ENCODE measurements at regions not wholly inside any gene's neighbourhood (a gene's known extent, or its start where the extent isn't known, plus 50 kb on each side); places are given as distances from the start of the nearest gene placed in this dataset.

DNA sequence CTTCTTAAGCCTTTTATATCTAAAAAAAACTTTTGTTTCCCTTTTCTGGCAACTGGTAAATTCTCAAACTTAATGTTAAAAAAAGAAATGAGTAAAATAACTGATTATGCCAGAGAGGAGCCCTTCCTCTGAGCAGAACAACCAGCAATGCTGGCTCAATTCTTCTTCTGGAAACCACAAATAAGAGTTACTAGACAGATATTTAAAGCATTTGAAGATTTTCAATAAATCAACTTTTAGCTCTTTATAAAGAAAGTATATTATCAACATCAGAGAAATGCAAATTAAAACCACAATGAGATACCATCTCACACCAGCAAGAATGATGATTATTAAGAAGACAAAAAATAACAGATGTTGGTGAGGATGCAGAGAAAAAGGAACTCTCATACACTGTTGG is 61.1 kb upstream of the TCF21 start:
- no TSS peak for BruUV-seq (replicated peaks)
- CTCF ChIA-PET = no interaction called here

DNA sequence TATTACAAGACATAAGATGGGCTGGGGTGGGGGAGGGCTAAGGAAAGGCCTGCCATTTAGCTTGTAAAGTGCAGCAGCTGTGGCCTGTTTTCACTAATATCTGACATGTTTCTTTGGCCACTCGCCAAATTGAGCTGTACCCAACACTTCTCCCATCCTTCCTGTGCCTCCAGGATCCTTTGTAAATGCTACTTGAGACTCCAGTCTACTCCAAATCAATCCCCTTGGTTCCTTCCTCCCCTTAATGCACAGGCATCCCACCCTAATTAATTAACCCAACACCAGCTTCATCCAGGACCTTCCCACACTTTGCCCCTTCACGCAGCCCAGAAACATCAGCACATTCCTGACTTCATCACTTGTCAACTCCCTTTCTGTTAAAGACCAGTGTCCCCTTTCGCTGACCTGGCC is 55.0 kb upstream of the TCF21 start:
- no peak overlapping the region for H3K4me3 ChIP-seq (ENCODE audit: low read depth, low read length, poor library complexity, severe bottlenecking)
- intact Hi-C loops (cut with micrococcal nuclease; ENCODE audit: unreplicated experiment) = no loop called here
- peaks cover 51% of the 10 kb centered on the region for H3K27me3 ChIP-seq (replicated peaks; ENCODE audit: insufficient read depth, low read depth, low read length, poor library complexity)
- BruUV-seq (replicated peaks) = no TSS peak
- no peaks in the 10 kb centered on the region for H3K36me3 ChIP-seq (ENCODE audit: insufficient read depth, low read length, poor library complexity, severe bottlenecking)
- no peaks in the 10 kb centered on the region for H3K9me3 ChIP-seq (ENCODE audit: low read depth, low read length, poor library complexity, severe bottlenecking)
- POLR2A ChIA-PET (ENCODE audit: low non-redundant PET) = no interaction called here
- DNase-seq (ENCODE audit: low spot score) = peak; percentile 46
- CTCF ChIA-PET = no interaction called here
- H3K4me1 ChIP-seq (ENCODE audit: insufficient read depth, low read length, poor library complexity, severe bottlenecking) = no peaks in the 10 kb centered on the region
- no peak for TF ChIP-seq EZH2 (IDR thresholded peaks at IDR 0.05; ENCODE audit: borderline replicate concordance, low read depth, low read length, poor library complexity, severe bottlenecking)
- TF ChIP-seq, protein P1, sequence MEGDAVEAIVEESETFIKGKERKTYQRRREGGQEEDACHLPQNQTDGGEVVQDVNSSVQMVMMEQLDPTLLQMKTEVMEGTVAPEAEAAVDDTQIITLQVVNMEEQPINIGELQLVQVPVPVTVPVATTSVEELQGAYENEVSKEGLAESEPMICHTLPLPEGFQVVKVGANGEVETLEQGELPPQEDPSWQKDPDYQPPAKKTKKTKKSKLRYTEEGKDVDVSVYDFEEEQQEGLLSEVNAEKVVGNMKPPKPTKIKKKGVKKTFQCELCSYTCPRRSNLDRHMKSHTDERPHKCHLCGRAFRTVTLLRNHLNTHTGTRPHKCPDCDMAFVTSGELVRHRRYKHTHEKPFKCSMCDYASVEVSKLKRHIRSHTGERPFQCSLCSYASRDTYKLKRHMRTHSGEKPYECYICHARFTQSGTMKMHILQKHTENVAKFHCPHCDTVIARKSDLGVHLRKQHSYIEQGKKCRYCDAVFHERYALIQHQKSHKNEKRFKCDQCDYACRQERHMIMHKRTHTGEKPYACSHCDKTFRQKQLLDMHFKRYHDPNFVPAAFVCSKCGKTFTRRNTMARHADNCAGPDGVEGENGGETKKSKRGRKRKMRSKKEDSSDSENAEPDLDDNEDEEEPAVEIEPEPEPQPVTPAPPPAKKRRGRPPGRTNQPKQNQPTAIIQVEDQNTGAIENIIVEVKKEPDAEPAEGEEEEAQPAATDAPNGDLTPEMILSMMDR (conservative IDR thresholded peaks at IDR 0.05; ENCODE audit: low read depth, low read length) = no peak
- H3K27ac ChIP-seq (ENCODE audit: low read depth, low read length, poor library complexity, severe bottlenecking) = no peak overlapping the region

More for the DNA sequence above, 61.1 kb upstream of the TCF21 start:
- Histone ChIP-seq H3K4me3 (ENCODE audit: low read depth, low read length, poor library complexity, severe bottlenecking) (no peak overlapping the region), H3K27ac (ENCODE audit: low read depth, low read length, poor library complexity, severe bottlenecking) (no peak overlapping the region), H3K27me3 (replicated peaks; ENCODE audit: insufficient read depth, low read depth, low read length, poor library complexity) (peaks cover 58% of the 10 kb centered on the region), H3K4me1 (ENCODE audit: insufficient read depth, low read length, poor library complexity, severe bottlenecking) (no peaks in the 10 kb centered on the region), H3K36me3 (ENCODE audit: insufficient read depth, low read length, poor library complexity, severe bottlenecking) (no peaks in the 10 kb centered on the region), H3K9me3 (ENCODE audit: low read depth, low read length, poor library complexity, severe bottlenecking) (no peaks in the 10 kb centered on the region)
- TF ChIP-seq, protein P1 (conservative IDR thresholded peaks at IDR 0.05; ENCODE audit: low read depth, low read length) = no peak
- TF ChIP-seq EZH2 (IDR thresholded peaks at IDR 0.05; ENCODE audit: borderline replicate concordance, low read depth, low read length, poor library complexity, severe bottlenecking) = no peak
- POLR2A ChIA-PET (ENCODE audit: low non-redundant PET) = no interaction called here
- no peak for DNase-seq (ENCODE audit: low spot score)
- intact Hi-C loops (cut with micrococcal nuclease; ENCODE audit: unreplicated experiment) = no loop called here

DNA sequence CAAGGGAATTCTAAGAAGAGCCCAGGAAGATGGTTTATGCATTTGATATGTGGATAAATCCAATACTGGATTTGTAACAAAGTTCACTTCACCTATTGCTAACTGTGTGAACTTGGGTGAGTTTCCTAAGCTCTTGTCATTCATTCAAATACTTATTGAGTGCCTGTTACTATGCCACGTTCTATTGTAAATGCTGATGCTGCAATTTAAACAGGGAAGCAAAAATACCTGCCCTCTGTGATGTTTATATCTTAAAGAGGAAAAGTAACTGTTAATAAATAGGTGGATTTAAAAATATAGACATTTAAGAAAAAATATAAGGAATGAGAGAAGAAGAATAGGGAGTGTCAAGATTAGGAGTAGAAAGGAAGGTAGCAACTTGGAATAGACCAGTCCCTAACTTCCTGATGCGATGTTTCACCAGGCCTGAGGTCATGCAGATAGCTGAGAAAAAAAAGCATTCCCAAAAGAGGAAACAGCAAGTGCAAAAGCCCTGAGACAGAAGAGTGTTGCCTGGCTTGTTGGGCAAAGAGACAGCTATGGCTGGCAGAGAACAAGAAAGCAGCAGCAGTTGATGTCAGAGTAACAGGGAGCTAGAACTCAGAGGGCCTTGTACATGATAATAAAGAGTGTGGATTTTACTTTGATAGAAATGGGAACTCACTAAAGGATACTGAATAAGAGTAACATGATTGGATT is 54.3 kb upstream of the TCF21 start:
- H3K27ac ChIP-seq (ENCODE audit: low read depth, low read length, poor library complexity, severe bottlenecking) = no peak overlapping the region
- ChIA-PET CTCF (interaction anchor here (0.6 kb wide), 1 partner anchor 119 kb away, joined by 3 read pairs; no protein-coding TSS in a partner anchor), POLR2A (ENCODE audit: low non-redundant PET) (no interaction called here)
- H3K36me3 ChIP-seq (ENCODE audit: insufficient read depth, low read length, poor library complexity, severe bottlenecking) = no peaks in the 10 kb centered on the region
- BruUV-seq (replicated peaks) = no TSS peak
- H3K9me3 ChIP-seq (ENCODE audit: low read depth, low read length, poor library complexity, severe bottlenecking) = no peaks in the 10 kb centered on the region
- no peaks in the 10 kb centered on the region for H3K4me1 ChIP-seq (ENCODE audit: insufficient read depth, low read length, poor library complexity, severe bottlenecking)
- no peak for DNase-seq (ENCODE audit: low spot score)
- intact Hi-C loops (cut with micrococcal nuclease; ENCODE audit: unreplicated experiment) = loop anchor here (5.0 kb wide), 2 partner anchors 83 to 267 kb away; no protein-coding TSS in a partner anchor
- TF ChIP-seq, protein P1 (conservative IDR thresholded peaks at IDR 0.05; ENCODE audit: low read depth, low read length) = no peak
- TF ChIP-seq EZH2 (IDR thresholded peaks at IDR 0.05; ENCODE audit: borderline replicate concordance, low read depth, low read length, poor library complexity, severe bottlenecking) = no peak
- peaks cover 51% of the 10 kb centered on the region for H3K27me3 ChIP-seq (replicated peaks; ENCODE audit: insufficient read depth, low read depth, low read length, poor library complexity)
- H3K4me3 ChIP-seq (ENCODE audit: low read depth, low read length, poor library complexity, severe bottlenecking) = no peak overlapping the region
